ENCODE measurements at regions not wholly inside any gene's neighbourhood (a gene's known extent, or its start where the extent isn't known, plus 50 kb on each side); places are given as distances from the start of the nearest gene placed in this dataset.
"Not testable (repeated sequence)": the region's sequence is repeated elsewhere in the genome, so short reads cannot be mapped to it uniquely, and the experiment has no call there.

DNA sequence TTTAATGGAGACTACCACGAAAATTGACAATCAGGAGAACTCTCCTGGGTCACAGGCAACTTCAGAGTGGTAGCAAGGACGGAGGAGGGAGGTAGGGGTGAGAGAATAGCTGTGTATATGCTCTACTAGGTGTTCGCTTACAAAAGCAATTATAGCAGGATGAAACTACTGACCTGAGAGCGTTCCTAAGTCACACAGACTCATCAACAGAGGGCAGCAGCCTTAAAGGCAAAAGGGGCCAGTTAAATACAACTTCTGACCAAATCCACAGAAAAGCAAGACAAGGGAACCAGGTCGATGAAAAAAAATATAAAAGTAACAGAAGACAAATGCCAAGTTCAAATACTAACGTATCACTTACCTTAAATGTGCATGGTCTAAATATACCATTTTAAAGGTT, 894.6 kb downstream of the PLOD2 start:
- DNase-seq (ENCODE audit: low spot score) = no peak

DNA sequence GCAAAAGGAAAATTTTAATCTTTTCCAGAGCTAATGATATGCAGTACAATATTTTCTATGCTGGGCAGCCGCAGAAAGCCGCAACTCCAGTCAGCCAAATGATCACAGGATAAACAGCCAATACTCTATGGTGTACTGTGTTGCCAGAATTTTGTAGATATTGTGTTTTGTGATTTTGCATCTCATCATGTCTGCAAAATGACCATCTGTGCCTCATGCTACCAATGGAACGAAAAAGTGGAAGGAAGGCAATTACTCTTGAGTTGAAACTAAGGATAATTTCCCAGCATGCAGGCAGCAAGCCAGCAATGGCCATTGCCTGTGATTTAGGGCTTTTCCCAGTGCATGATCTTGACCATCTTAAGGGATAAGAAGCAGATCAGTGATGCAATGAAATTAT, 891.9 kb downstream of the PLOD2 start:
- no peak for DNase-seq (ENCODE audit: low spot score)

DNA sequence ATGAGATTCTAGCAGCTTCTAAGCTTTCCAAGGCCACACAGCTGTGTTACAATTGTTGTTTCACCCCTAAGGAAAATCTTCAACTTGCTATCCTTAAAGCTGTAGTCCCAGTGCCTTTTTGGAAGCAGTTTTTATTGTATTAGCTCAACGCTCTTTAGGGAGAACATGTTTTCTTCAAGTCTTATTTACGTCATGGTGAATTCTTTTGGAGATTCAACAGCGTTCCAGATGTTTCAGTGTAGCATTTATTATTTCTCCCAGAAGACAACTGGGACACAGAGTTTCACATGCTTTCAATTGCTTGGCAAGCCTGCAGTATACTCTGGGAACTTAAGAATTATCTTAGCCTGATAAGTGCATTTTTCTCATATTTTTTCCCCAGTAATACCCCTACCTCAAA, 888.3 kb downstream of the PLOD2 start:
- no peak for DNase-seq (ENCODE audit: low spot score)

DNA sequence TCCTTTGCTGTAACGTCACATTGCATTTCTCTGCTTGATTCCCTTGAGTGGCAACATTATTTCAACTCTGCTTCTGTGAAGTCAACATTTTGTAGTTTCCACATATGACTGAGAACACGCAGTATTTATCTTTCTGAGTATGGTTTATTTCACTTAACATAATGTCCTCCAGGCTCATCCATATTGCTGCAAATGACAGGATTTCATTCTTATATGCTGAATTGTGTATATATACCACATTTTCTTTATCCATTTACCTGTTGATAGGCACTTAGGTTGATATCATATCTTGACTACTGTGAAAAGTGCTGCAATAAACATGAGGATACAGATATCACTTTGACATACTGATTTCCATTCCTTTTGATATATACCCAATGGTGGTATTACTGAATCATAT, 878.5 kb downstream of the PLOD2 start:
- no peak for DNase-seq (ENCODE audit: low spot score)

DNA sequence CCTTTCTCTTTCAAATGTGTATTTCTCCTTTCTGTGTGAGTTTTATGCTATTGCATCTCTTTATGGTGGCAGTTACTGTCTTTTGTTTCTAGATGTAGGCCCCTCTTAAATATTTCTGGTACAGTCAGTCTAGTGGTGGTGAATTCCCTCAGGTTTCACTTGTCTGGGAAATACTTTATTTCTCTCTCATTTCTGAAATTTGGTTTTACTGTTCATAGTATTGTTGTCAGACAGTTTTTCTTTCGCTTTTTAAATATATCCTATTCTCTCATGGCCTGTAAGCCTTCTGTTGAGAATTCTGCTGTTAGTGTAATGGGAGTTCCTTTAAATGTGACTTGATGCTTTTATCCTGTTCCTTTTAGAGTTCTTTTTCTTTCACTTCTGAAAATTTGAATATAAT, 874.0 kb downstream of the PLOD2 start:
- DNase-seq (ENCODE audit: low spot score) = no peak

DNA sequence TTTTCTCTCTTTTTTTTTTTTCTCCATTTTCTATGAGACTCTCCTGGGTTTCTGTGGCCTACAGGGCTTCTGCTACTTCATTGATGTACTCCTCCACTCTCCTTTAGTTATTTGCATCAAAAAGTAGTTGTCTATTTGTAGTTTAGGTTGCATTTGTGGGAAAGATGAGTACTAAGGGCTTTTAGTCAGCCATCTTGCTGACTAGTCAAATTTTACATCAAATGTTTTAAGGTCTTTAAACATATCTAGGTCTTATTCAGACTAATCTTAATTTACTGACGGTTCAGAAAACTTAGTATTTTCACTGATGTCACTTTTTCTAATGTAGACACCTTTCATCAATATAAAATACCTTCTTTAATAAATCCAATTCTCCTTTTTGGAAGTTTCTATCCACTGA, 871.0 kb downstream of the PLOD2 start:
- no peak for DNase-seq (ENCODE audit: low spot score)

DNA sequence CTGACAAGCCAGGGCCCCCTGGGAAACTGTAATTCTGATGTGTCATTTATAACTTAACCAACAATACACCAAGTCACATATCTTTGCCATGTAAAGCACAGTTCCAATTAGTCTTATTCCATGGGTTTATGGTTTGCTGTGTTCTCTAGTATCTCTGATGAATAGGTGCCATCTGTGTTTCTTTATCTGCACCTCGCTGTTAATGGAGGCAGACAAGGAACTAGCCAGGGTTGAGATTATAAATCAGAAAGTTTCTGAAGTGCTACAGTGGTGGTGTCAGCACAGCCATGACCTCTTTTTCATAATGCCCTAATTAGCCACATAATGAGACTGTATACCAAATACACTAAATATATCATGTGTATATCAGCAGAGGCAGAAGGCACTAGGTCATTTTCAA, 866.4 kb downstream of the PLOD2 start:
- DNase-seq (ENCODE audit: low spot score) = no peak

DNA sequence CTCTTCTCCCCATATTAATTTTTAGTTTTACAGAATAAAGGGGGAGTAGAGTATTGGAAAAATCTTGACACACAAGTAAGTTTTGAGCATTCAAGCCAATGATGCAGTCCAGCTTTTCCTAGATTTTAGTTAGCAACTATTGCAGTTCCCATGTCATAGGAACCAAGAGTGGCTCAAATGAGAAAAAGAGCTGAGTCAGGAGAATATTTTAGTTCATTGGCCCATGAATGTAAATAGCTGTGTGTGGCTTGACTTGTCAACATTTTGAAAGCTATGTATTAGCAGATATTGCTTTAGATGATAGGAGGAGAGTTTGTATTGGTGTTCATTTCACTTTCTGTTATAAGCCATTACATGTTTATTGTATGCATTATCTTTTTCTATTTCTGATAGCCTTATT, 853.7 kb downstream of the PLOD2 start:
- DNase-seq (ENCODE audit: low spot score) = no peak

DNA sequence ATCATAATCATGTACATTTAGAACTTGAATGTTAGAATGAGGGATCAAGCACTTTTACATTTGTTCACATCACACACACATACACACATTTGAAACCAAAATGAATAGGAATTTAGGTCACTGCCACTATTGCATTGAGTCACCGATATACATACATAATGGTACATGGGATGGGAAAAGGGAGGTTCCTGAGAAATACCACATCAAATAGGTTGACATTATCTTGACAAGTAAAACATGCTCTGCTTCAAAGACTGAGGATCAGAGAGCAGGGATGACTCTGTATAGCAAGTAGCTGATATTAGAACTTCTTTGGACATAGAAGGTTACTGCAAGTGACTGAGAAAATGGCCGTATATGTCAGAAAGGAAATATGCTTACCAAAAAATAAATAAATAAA, 847.2 kb downstream of the PLOD2 start:
- DNase-seq (ENCODE audit: low spot score) = no peak

DNA sequence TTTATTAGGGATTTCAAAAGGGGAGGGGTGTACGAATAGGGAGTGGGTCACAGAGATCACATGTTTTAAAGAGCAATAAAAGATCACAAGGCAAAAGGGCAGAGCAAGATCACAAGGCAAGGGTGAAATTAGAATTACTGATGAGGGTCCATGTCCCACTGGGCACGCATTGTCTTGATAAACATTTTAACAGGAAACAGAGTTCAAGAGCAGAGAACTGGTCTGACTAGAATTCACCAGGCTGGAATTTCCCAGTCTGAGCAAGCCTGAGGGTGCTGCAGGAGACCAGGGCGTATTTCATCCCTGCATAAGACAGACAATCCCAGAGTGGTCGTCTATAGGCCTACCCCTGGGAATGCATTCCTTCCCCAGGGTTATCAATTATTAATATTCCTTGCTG, 844.7 kb downstream of the PLOD2 start:
- DNase-seq (ENCODE audit: low spot score) = not testable (repeated sequence)

DNA sequence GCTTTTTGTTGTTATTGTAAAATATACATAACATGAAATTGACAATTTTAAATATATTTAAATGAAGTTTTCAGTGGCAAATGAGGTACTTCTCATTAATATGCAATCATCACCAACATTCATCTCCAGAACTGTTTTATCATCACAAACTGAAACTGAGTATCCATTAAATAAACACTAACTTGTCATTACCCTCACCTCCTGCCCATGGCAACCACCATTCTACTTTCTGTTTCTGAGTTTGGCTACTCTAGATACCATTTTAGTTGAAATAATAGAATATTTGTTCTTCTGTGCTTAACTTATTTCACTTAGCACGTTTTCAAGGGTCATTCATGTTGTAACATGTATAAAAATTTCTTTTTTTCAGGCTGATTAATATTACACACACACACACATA, 834.3 kb downstream of the PLOD2 start:
- no peak for DNase-seq (ENCODE audit: low spot score)

DNA sequence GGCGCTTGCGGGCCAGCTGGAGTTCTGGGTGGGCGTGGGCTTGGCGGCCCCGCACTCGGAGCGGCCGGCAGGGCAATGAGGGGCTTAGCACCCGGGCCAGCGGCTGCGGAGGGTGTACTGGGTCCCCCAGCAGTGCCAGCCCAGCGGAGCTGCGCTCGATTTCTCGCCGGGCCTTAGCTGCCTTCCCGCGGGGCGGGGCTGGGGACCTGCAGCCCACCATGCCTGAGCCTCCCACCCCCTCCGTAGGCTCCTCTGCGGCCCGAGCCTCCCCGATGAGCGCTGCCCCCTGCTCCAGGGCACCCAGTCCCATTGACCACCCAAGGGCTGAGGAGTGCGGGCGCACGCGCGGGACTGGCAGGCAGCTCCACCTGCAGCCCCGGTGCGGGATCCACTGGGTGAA, 827.6 kb downstream of the PLOD2 start:
- not testable (repeated sequence) for DNase-seq (ENCODE audit: low spot score)

DNA sequence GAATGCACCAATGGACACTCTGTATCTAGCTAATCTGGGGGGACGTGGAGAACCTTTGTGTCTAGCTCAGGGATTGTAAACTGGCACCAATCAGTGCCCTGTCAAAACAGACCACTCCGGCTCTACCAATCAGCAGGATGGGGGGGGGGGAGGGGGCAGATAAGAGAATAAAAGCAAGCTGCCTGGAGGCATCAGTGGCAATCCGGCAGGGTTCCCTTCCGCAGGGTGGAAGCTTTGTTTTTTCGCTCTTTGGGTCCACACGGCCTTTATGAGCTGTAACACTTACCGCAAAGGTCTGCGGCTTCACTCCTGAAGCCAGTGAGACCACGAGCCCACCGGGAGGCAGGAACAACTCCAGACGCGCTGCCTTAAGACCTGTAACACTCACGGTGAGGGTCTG, 827.1 kb downstream of the PLOD2 start:
- DNase-seq (ENCODE audit: low spot score) = no peak

DNA sequence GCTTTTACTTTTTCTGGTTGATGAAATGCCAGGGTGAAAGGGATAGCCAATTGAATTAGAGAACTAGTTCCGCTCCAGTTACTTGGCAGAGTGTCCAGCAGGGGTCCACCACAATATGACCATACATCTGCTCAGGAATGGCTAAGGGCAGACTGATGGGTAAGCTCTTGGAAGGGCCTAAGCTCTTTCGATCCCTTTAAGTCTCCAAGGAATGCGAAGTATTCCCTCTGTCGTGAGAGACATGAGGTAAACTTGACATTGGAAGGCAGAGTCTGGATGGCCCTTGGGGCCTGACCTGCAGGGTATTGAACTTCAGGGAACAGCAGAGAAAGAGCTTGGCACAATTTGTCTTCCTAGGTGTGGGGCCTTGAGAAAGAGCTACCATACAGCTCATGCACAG, 805.8 kb downstream of the PLOD2 start:
- no peak for DNase-seq (ENCODE audit: low spot score)

DNA sequence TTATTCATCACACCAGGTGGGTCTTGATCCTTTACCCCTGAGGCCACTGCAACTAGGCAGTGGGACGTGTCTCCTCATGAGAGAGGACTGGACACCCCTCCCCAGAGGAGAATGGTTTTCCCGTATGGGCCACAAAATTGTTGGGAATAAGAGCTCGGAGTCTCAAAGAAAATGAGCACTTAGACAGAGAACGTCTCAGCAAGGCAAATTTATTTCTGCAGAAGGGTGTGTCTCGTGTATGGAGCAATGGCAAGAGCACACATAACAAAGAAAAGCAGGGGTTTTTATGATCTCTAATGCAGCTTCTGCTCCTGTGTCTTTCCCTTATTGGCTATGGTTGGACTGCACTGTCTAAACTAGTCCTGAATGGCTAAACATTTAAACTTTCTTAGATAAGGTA, 803.5 kb downstream of the PLOD2 start:
- DNase-seq (ENCODE audit: low spot score) = no peak

DNA sequence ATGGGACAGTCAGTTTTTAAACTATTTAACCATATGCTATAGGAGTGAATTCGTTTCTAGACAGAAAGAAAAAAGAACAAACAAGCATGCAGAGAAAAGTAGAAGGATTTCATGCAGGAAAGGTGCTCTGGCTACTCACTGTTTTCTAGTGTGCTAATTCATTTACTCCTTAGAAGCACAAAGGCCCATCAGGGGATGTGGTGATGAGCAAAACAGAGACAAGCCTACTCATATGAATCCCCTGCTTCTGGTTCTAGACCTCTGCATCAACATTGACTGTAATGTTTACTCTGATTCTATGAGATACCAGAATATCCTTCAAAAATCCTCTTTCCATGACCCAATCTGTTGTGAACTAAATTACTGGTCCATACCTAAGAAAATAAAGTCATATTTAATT, 801.9 kb downstream of the PLOD2 start:
- no peak for DNase-seq (ENCODE audit: low spot score)

DNA sequence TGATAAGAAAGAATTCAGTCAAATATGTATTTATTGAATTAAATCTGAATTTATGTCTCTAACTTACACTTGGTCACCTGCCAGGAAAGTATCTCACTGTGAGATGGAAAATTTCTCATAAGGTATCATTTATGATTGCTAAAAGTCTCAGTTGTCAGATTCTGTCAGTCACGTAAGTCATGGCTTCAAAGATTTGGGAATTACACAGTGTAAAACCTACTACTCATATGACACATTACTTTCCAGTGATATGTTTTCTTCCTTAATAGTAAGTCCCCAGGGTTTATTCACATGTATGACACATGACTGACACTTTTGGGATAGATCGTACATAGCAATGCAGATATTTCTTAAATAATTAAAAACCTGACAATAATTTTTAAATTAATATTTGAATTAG, 792.2 kb downstream of the PLOD2 start:
- DNase-seq (ENCODE audit: low spot score) = no peak

DNA sequence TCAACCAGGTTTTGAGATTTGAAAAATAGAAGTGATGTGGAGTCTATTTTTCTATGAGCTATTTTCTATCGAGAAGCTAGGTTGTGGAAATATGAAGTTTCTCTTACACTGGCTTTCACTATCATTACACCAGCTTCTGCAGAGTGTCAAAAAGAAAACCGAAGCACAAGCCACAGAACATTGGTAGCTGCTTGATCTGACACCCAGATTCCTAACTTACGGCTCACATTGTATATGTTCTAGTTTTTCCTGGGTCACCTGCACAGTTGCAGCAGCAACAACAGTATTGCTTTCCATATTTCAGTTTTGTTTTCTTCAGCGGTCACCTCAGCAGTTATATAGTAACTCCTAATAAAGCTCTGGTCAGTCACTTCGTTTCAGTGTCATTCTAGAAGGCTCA, 790.1 kb downstream of the PLOD2 start:
- DNase-seq (ENCODE audit: low spot score) = no peak

DNA sequence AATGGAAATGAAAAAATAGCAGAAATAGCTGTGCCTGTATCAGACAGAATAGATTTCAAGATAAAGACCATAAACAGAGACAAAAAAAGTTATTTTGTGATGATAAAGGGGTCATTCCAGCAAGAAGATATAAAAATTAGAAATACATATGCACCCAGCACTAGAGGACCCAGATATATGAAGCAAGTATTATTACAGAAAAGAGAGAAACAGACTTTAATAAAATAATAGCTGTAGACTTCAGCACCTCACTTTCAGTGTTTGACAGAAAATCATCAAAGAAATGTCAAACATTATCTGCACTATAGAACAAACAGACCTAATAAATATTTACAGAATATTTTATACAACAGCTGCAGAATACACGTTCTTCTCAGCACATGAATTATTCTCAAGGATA, 783.7 kb downstream of the PLOD2 start:
- no peak for DNase-seq (ENCODE audit: low spot score)

DNA sequence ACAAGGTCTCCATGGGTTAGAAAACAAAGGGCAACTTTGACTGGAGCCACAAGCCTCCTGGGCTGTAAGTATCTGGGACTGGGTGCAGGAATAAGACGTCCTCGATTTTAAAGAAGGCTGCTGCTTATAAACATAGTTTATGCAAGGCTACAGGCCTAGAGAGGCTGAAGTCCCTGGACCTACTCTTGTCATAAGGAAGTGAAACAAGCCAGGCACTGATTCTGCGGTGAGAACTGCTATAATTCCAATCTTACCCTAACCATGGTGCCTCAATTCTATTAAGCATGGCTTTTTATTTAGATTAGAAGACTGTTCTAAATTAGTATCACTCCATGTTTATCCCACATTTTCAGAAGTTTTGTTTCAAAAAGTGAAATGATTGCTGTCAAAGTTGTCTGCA, 777.6 kb downstream of the PLOD2 start:
- DNase-seq (ENCODE audit: low spot score) = no peak

DNA sequence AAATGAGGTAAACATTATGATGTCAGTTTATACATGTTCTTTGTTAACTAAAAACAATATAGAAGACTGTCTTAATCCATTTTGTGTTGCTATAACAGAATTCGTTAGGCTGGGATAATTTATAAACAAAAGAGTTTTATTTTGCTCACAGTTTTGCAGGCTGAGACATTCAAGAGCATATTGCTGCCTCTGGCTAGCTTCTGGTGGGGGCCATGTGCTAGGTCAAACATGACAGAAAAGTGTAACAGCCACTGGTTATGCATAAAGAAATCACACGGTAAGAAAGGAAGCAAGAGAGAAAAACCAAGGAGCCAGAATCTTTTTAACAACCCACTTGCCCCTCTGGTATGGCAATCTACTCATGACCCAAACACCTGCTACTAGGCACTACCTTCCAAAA, 776.7 kb downstream of the PLOD2 start:
- no peak for DNase-seq (ENCODE audit: low spot score)

DNA sequence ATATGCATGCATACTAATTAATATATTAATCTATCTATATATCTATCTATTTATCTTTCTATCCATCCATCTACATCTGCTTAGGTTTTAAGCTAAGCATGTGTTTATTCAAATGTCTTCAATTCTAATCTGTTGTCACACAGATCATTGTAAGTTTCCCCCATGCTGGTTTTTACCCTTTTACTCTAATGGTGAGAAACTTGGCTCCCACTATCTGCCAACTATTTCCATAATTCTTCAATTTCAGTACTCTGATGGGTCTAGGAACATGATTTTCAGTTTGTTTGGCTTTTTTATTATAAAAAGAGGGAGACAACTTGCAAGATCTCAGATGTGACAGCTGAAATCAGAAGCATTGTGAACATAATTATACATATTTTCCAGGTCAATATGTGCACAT, 773.8 kb downstream of the PLOD2 start:
- DNase-seq (ENCODE audit: low spot score) = no peak

DNA sequence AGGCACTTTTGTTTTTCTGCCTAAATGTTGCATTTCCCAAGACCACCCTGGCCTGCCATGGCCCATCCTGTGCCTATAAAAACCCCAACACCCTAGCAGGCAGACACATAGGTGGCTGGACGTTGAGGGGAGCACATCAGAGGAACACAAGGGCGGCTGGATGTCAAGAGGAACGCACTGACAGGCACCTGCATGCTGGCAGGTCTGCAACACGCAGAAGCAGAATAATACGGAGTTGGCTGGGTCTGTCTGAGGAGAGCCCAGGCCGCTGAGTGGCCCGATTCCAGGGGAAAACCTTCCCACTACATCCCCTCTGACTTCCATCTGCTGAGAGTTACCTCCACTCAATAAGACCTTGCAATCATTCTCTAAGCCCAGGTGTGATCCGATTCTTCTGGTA, 765.6 kb downstream of the PLOD2 start:
- DNase-seq (ENCODE audit: low spot score) = no peak

DNA sequence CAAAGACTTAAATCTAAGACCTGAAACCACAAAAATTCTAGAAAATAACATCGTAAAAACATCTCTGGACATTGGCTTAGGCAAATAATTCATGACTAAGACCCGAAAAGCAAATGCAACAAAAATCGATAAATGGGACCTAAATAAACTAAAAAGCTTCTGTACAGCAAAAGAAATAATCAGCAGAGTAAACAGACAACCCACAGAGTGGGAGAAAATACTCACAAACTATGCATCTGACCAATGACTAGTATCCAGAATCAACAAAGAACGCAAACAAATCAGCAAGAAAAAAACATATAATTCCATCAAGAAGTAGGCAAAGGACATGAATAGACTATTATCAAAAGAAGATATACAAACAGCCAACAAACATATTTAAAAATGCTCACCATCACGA, 749.4 kb downstream of the PLOD2 start:
- DNase-seq (ENCODE audit: low spot score) = no peak

DNA sequence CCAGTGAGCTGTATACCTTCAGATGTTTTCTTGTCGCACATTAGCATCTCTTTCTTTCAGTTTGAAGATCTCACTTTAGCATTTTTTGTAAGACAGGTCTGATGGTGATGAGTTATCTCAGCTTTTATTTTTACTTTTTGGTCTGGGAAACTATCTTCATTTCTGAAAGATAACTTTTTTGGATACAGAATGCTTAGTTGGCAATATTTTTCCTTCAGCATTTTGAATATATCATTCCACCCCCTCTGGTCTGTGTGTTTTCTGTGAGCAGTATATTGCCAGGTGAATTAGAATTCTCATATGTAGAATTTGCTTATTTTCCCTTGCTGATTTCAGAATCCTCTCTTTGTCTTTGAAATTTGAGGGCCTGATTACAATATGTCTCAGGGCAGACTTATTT, 743.3 kb downstream of the PLOD2 start:
- DNase-seq (ENCODE audit: low spot score) = no peak

Data from Ammon's horn (tissue), 1 donor.